ENCODE measurements at regions not wholly inside any gene's neighbourhood (a gene's known extent, or its start where the extent isn't known, plus 50 kb on each side); places are given as distances from the start of the nearest gene placed in this dataset.
A peak's percentile ranks its signal among the peaks of the same experiment; 100 is the strongest.

DNA sequence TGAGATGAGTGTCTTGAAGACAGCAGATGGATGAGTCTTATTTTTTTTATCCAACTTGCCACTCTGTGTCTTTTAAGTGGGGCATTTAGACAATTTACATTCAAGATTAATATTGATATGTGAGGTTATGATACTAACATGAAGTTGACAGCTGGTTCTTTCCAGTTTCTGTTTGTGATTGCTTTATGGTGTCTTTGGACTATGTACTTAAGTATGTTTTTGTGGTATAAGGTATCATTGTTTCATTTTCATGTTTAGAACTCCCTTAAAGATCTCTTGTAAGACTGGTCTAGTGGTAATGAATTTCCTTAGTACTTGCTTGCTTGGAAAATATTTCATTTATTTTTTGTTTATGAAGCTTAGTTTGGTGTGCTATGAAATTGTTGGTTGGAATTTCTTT lies 550.3 kb upstream of the NOVA1 start:
- no peak for ATAC-seq
- DNase-seq: no peak
- intact Hi-C loops (cut with micrococcal nuclease): no loop called here

DNA sequence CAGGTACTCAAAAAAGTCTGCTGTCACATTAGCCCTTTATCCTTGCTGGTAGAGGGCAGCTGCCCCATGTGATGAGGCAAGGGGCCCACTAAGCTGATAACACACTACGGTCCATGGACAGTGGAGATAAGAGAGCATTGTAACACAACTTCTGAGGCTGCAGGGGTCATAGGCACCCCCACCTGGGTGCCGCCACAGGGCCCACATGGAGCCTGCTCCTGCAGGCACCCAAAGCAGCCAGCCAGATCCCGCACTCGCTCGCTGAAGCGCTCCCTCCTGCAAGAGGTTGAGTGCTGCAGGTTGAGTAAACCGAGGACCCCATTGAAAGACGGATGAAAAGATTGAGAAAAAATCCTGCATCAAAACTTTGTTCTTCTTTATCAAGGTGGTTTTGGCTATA lies 566.3 kb upstream of the NOVA1 start:
- no peak for DNase-seq
- intact Hi-C loops (cut with micrococcal nuclease): no loop called here
- no peak for ATAC-seq

DNA sequence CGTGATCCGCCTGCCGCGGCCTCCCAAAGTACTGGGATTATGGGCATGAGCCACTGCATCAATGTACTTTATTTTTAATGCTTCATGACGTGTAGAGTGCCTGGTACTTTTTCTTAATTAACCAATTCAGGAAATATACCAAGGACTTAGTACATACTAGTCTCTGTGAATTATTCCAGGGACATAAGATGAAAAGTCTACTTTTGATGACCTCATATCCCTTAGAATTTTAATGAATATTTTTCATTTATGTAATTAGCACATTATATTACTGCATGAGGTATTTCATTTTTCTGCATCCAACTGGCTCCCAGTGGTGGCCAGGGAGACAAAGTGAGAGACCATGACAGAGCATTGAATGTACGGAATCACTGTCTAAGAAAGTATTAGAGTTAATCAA lies 577.7 kb upstream of the NOVA1 start:
- ATAC-seq (no peak), DNase-seq (no peak)
- intact Hi-C loops (cut with micrococcal nuclease): no loop called here

DNA sequence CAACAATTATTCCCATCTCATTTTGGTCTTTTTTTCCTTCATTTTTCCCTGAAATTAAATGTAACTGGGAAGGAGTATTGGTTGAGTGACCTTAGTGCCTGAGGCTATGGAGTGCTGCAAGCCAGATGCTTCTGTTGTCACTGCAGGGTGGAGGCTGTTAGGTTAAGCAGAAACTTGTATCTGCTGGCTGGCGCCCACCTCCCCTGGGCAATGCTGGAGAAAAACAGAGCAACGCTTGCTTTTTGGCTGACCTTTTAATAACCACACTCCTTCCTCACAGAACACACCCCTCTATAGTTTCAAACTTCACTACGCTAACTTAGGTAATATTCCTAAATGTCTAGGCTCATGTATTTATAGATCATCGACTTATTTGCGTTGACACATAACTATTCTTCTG lies 583.5 kb upstream of the NOVA1 start:
- intact Hi-C loops (cut with micrococcal nuclease): no loop called here
- ATAC-seq (no peak), DNase-seq (peak; percentile 36)

DNA sequence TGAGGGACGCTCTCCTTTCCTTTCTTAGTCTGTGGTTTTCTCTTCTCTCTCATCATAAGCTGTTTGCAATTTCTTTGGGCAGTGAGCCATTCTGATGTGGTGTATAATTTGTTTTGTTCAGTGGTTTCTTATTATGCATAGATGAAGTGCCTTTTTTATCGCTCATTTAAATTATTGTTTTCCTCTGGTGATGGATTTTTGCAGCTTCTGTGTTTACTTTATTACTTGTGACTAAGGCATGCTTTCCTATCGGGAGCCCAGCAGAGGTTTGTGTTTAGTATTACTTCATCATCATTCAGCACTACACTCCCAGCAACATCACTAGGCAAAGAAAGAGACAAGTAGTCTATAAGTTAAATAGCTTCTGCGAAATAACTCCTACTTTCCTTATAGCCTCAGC lies 586.6 kb upstream of the NOVA1 start:
- no peak for DNase-seq
- intact Hi-C loops (cut with micrococcal nuclease): no loop called here
- no peak for ATAC-seq

DNA sequence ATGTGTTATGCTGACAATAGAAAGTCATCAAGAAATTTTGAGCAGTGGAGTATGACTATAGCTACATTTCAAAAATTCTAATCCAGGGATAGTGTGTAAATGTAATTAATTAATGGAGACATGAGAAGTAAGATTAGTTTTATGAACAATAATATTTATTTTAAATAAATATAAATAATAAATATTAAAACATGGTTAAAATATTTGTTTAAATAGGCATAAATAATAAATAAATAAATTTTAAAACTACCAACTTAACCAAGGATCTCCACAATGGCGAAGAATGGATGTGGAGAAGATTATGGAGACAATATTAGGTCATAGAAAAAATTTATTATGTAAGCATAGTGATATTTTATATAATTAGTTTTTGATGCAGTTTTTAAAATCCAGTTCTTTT lies 588.2 kb upstream of the NOVA1 start:
- DNase-seq: no peak
- intact Hi-C loops (cut with micrococcal nuclease): no loop called here
- no peak for ATAC-seq

DNA sequence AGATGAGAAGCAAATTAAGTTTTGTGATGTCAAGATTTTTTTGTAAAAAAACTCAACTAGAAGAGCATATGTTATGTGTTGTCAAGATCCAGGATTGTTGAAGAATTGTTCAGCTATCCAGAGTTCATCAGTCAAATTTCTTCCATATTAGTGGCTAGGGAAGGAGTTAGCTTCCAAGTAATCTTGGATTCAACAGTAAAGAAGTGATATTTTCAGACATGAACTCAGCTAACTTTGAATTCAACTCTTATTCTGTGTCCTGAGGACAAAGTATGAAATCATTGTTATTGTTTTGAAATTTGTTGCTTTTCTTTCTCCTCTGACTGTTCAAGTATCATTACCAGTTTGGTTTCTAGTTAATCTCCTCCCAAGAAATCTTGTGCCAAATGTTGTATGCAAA lies 589.3 kb upstream of the NOVA1 start:
- ATAC-seq: no peak
- no peak for DNase-seq
- intact Hi-C loops (cut with micrococcal nuclease): no loop called here

DNA sequence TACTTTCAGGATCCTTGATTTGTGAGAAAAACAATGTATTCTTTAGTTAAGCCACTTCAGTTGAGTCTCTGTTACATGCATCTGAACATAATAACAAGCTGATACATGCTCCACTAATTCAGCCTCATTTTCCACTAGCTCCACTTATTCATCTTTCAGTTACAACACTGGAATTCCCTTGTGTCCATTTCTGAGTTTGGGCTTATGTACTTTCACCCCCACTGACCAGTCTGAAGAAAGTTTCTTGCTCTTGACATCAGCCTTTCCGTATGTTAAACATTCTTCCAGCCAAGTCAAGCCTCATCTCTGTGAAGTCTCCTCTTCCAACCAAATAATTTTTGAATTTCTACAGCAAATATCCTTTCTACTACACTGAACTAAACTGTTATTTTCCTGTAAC lies 592.5 kb upstream of the NOVA1 start:
- intact Hi-C loops (cut with micrococcal nuclease): no loop called here
- DNase-seq (no peak), ATAC-seq (no peak)

DNA sequence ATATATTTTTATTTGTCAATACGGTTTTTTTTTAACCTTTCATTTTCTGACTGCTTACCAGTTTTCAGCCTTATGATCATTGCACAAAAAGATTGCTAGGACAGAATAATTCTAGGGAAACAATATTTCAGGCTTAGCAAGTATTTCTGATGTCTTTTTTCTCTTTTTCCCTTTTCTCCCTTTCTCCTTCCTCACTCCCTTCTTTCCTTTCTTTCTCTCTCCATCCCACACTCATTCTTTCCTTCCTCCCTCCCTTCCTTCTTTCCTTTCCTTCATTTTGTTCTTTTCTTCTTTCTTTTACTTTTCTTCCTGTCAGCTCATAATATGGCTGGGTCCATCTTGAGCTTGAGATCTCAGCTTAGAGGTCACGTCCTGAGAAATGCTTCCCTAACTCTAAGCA lies 601.4 kb upstream of the NOVA1 start:
- ATAC-seq (no peak), DNase-seq (no peak)
- intact Hi-C loops (cut with micrococcal nuclease): no loop called here

DNA sequence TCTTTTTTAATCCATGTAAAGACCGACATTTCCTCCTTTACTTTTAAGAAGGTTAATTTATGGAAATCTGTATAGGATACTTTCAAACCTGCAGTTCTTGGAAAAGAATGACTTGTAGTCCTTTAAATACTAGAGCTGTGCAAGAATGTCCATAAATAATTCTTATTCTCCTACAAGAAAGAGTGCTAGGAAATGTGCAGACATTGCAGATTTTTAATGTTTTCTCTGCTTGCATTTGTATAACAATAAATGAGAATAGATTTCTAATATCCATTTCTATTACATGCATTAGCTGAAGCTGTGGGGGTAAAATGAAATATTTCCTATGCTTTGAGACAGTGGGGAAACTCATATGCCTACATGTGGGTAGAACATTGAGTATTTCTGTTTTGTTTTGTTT lies 607.2 kb upstream of the NOVA1 start:
- DNase-seq (no peak), ATAC-seq (no peak)
- intact Hi-C loops (cut with micrococcal nuclease): no loop called here

DNA sequence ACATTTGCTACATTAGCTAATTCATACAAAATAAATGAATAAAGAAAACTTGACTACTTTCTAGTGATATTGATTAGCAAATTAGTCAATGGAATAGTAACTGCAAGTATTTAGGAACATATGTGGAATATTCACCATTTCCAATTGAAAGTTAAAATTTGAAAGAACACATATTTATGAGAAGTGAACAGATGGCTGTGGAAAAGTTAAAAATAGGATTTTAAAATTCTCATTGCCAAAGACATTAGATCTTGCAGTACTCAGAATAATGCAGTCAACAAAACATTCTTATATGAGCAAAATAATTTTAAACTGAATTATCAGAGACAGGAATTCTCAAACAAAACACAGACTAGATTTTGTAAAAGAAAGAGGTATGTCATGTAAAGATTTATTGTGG lies 613.9 kb upstream of the NOVA1 start:
- no peak for DNase-seq
- no peak for ATAC-seq
- intact Hi-C loops (cut with micrococcal nuclease): no loop called here

DNA sequence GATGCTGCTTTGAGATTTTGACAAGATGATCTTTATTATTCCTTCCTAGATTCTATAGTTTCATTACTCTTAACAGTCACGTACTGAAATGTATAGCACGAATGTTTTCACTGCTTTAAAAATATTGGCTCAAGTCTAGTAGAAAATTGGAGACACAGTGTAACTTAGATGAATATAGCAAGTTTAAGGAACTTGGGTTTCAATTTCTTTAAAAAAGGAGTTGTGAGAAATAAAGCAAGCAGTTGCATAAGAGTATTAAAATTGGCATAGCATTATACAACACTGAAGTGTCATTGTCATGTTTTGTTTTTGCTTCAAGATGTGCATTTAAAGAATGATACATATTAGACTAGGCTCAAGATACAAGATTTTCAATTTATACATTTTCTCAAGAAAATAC lies 624.8 kb upstream of the NOVA1 start:
- intact Hi-C loops (cut with micrococcal nuclease): no loop called here
- no peak for ATAC-seq
- DNase-seq: no peak

DNA sequence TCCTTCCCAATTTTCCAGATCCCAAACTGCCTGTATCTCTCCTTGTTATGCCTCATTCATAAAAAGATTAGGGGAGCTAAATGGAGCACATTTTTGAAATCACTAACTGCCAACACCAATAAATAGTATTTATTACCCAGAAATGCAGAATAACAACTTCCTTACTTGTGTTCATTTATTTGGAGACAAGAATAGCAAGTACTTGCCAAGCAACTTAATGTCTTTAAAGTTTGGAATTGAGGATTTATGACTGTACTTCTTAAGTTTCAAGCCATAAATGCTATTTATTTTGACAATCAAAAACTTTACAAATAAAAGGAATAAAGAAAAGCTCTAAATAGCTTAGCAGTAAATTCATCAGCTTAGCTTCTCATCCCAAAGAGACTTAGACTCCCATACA lies 626.1 kb upstream of the NOVA1 start:
- ATAC-seq (no peak), DNase-seq (no peak)
- intact Hi-C loops (cut with micrococcal nuclease): no loop called here

DNA sequence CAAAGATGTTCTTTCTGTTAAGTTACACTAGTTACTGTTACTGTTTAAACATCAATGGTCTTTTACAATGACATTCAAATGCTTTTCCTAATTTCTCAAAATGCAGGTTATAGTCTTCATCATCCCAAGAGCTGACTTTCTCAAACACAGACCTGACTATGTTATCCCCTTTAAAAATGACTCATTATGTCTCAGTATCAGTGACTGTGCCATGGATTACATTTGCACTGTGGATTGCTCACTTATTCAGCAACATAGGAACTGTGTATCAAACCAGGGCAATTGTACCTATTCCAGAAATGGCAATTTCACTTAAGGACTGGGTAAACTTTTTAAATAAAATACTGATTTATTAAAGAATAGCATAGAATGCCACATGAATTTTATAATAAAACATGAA lies 630.2 kb upstream of the NOVA1 start:
- ATAC-seq (no peak), DNase-seq (no peak)
- intact Hi-C loops (cut with micrococcal nuclease): no loop called here

DNA sequence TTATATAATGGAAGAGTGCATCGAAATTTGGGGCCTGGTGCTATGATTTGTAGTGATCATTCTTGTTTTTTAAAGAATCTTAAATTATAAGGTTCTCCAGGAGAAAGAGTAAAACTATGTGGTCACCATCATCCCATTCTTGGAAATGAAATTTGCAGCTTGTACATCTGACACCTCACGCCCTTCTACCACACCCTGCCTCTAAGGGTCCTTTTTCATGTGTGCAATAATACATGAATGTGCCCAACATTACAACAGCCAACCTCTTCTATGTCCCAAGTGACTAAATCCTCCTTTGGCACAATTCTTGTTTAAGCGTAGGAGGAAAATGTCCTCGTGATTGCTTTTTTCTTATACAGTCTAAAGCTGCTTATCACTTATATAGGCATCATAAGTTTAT lies 636.5 kb upstream of the NOVA1 start:
- DNase-seq (no peak), ATAC-seq (no peak)
- intact Hi-C loops (cut with micrococcal nuclease): no loop called here

DNA sequence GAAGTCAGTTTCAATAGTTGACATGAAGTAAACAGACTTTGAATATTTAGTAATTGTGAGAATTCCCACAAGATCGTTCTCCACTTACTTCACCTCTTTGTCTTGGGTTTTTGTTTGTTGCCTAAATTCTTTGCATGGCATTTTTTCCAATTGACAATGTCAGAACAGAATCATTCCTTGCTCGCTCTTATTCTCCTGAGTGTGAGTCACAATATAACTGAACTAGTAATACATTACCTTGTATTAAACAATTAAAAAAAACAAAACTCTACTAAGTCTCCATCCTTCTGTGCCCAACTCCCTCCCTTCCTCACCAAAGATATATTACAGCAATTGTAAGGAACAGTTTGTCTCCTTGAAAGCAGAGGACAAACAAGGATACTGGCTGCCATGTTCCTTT lies 638.8 kb upstream of the NOVA1 start:
- intact Hi-C loops (cut with micrococcal nuclease): no loop called here
- ATAC-seq (no peak), DNase-seq (no peak)

DNA sequence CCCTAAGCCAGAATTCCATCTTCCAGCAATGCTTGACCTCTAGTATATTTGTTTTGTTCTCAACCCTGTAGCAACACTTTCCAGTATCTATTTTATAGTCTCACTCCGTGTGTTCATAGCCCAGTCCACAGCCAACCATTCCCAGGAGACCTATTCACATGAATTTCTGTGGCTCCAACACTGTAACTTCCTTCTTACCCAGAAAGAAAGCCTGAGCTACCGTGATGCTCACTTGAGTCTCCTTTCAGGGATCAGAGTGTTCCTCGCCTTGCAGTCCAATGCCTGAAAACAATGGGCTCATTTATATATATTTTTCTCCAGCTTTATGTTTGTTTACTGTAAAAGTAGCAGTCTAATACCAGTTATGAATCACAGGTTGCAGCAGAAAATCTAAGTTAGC lies 645.0 kb upstream of the NOVA1 start:
- DNase-seq (no peak), ATAC-seq (no peak)
- intact Hi-C loops (cut with micrococcal nuclease): no loop called here

DNA sequence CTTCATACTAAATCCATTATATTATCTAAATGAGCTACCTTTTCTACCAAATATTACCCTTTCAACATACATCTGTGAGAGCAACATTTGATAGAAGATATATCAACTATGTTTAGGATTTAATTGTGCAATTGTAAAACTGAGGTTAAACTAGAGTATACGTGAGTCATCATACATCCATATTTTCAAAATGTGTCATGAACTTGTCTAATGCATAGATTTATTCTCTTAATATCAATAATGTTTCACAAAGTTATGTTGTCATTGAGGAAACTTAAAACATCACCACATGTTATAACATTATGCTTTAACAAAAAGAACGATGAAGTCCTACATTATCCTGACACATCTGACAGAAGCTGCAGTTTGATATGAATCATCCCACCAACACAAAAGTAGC lies 645.5 kb upstream of the NOVA1 start:
- DNase-seq (no peak), ATAC-seq (no peak)
- intact Hi-C loops (cut with micrococcal nuclease): no loop called here

DNA sequence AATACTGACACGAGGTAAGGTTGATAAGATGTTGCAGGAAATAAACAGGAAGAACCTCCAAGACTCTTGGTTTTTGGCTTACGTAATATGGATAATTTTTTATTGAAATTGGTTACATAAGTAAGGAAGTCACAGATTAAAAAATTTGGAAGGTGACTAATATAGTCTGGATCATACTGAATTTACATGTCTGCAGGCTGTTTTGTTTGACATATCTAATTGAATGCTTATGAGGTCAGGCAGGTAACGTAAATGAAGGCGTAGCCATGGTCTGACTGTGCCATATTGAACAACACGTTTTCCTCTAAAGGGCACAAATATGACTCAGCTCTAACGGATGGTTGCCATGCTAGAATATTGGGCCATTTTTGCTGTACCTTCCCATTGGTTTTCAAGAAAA lies 648.1 kb upstream of the NOVA1 start:
- intact Hi-C loops (cut with micrococcal nuclease): no loop called here
- DNase-seq (no peak), ATAC-seq (no peak)

DNA sequence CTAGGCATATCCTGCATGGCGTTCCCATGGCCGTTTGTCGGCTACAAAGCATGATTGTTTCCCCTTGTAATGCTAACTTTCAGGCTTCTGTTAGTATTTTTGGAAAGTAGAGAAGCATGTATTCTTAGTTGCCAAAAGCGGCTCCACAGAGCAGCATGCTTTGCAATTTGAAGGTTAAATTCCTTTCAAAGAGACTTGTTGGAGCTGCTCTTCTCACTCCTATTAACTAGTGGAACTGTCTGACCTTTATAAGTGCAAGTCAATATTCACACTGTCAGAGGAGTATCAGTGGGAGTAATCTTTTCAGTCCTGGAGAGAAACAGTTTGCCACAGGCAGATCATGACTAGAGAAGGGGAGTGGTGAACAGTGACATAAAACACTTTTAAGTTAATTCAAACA lies 656.1 kb upstream of the NOVA1 start:
- peak; percentile 25 for ATAC-seq
- intact Hi-C loops (cut with micrococcal nuclease): no loop called here

DNA sequence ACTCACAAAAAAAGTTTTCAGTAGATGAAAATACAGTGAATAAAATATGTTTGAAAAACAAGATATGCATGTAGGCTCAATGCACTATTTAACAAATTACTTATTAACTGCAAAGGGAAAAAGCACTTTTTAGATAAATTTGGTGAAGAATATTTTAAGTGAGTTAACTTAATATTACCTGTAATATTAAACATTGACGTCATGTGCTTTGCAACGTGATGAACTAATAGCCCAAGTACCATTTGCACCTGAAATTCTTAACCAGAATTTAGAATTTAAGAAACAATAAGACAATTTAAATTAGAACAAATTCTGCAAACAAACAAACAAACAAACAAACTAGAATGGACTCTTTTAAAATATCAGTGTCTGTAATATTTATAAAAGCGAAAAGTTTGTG lies 659.0 kb upstream of the NOVA1 start:
- intact Hi-C loops (cut with micrococcal nuclease): no loop called here
- no peak for ATAC-seq
- DNase-seq: no peak

More for the DNA sequence above, 656.1 kb upstream of the NOVA1 start:
- no peak for DNase-seq

DNA sequence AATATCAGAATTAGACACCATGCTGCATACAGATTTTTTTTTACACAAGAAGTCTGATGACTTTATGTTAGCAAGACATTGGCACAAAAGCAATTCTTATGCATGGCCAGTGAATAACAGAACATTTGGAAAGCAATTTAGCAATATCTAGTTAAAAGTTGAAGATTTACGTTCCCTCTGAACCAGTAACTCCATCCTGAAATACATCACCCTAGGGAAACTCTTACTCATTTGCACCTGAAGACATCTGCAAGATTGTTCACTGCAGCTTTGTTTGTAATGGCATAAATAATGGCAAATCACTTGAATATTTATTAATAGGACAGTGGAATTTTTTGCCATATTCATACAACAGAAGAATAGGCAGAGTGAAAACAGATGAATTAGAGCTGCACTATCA lies 670.0 kb upstream of the NOVA1 start:
- DNase-seq (no peak), ATAC-seq (no peak)
- intact Hi-C loops (cut with micrococcal nuclease): no loop called here

DNA sequence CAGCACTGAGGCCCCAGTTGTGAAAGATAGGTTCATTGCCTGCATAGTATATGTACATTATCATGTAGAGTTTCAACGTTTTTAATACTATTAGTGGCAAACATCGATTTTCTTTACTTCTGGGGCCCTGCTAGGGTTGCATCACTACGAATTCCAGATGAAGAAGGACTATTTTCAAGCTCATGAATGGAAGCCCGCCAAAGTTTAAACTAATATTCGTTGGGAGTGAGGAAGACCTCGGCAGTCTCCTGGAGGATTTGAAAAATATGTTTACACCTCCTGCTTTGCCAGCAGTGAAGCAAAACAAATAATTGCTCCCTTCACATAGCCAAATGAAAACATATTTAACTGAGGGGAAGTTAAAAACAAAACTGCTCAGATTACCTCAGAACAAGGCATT lies 672.9 kb upstream of the NOVA1 start:
- DNase-seq (no peak), ATAC-seq (no peak)
- intact Hi-C loops (cut with micrococcal nuclease): no loop called here
